ENCODE measurements at regions not wholly inside any gene's neighbourhood (a gene's known extent, or its start where the extent isn't known, plus 50 kb on each side); places are given as distances from the start of the nearest gene placed in this dataset.

DNA sequence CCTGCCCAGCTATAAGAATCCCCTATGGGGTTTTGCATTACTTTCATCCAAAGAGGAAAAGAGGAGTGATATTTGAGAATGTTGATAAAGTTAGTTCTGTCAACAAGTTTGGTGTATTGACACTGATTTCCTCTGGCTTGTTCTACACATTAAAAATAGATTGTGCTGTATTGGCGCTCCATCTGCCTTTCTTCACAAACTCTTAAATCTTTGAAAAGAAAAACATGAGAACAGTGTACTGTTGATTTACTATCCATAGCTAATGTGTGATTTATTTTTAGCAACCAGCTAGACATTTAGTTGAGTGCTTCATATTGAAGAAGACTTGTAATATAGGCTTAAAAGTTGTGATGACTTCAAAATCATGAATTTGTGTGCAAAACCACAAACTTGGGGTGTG is 261.2 kb upstream of the ANKRD50 start:
- H3K36me3 Mint-ChIP-seq (ENCODE audit: insufficient read depth), result no peaks in the 10 kb centered on the region
- no peaks in the 10 kb centered on the region for H3K27me3 Mint-ChIP-seq
- H3K9me3 Mint-ChIP-seq (ENCODE audit: low read depth), result no peaks in the 10 kb centered on the region
- no peak overlapping the region for H3K27ac Mint-ChIP-seq
- no peak for DNase-seq (ENCODE audit: low spot score, unreplicated experiment)
- no peak overlapping the region for H3K4me3 Mint-ChIP-seq (ENCODE audit: low read depth)
- TF ChIP-seq CTCF (IDR thresholded peaks at IDR 0.05; ENCODE audit: unreplicated experiment), result no peak
- H3K4me1 Mint-ChIP-seq (ENCODE audit: low read depth), result peaks cover 9% of the 10 kb centered on the region

DNA sequence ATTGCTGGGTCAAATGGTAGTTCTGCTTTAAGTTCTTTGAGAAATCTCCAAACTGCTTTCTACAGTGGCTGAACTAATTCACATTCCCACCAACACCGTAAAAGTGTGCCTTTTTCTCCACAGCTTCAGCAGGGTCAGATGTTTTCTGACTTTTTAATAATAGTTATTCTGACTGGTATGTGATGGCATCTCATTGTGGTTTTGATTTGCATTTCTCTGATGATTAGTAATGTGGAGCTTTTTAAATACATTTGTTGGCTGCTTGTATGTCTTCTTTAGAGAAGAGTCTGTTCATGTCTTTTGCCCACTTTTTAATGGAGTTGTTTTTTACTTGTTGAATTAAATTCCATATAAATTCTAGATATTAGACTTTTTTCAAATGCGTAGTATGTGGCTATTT is 257.5 kb upstream of the ANKRD50 start:
- no peak for TF ChIP-seq CTCF (IDR thresholded peaks at IDR 0.05; ENCODE audit: unreplicated experiment)
- Mint-ChIP-seq H3K9me3 (ENCODE audit: low read depth) (no peaks in the 10 kb centered on the region), H3K27ac (no peak overlapping the region), H3K27me3 (no peaks in the 10 kb centered on the region), H3K4me3 (ENCODE audit: low read depth) (no peak overlapping the region), H3K36me3 (ENCODE audit: insufficient read depth) (no peaks in the 10 kb centered on the region), H3K4me1 (ENCODE audit: low read depth) (peaks cover 7% of the 10 kb centered on the region)
- no peak for DNase-seq (ENCODE audit: low spot score, unreplicated experiment)

DNA sequence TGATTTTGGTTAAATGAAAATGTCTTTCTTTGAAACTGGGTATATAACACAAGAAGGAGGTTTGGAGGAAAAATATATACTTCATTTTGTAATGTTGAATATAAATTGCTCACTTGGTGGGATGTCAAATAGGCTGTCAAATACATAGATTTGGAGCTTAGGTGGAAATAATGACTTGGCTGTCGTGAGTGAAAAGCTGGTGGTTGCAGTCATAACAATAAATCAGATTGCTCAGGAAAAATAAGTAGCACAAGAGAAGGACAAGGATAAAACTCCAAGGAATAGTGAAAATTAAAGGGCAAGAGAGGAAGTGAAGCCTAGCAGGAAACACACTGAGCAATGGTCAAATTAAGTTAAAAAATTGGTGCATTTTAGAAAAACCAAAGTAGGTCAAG is 253.0 kb upstream of the ANKRD50 start:
- Mint-ChIP-seq H3K36me3 (ENCODE audit: insufficient read depth) (peaks cover 5% of the 10 kb centered on the region), H3K27me3 (no peaks in the 10 kb centered on the region), H3K4me3 (ENCODE audit: low read depth) (no peak overlapping the region), H3K27ac (no peak overlapping the region), H3K9me3 (ENCODE audit: low read depth) (peaks cover 8% of the 10 kb centered on the region), H3K4me1 (ENCODE audit: low read depth) (no peaks in the 10 kb centered on the region)
- no peak for TF ChIP-seq CTCF (IDR thresholded peaks at IDR 0.05; ENCODE audit: unreplicated experiment)
- no peak for DNase-seq (ENCODE audit: low spot score, unreplicated experiment)

DNA sequence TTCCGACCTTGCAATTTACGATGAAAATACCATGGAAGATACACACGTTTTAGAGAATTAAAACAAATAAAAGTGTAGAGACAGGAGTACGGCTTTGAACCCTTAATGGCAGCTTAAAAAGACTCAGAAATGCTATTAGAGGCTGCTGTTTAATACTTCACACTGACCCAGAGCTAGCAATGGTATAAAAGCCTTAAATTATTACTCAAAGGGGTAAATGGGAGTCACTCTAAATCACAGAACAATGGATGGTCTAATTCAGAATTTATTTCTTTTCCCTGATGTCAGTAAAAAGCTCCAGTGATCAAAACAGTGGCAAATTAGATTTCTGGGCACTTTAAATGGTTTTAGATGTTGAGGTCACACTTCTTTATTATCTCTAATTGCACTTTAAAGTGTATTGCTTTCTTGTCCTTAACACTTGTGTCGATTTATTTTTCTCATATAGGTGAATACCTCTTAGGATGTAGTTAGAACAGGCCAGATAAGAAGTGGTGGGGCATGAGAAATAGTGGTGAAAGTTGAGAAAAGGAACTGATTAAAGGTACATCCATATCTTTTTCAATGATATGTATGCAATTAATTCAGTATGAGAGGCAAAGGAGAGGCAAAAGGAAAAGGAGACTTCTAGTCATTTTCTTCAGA is 252.4 kb upstream of the ANKRD50 start:
- TF ChIP-seq CTCF (IDR thresholded peaks at IDR 0.05; ENCODE audit: unreplicated experiment), result no peak
- H3K27me3 Mint-ChIP-seq, result no peaks in the 10 kb centered on the region
- DNase-seq (ENCODE audit: low spot score, unreplicated experiment), result no peak
- H3K9me3 Mint-ChIP-seq (ENCODE audit: low read depth), result peaks cover 13% of the 10 kb centered on the region
- no peak overlapping the region for H3K27ac Mint-ChIP-seq
- no peaks in the 10 kb centered on the region for H3K4me1 Mint-ChIP-seq (ENCODE audit: low read depth)
- no peak overlapping the region for H3K4me3 Mint-ChIP-seq (ENCODE audit: low read depth)
- peaks cover 6% of the 10 kb centered on the region for H3K36me3 Mint-ChIP-seq (ENCODE audit: insufficient read depth)

DNA sequence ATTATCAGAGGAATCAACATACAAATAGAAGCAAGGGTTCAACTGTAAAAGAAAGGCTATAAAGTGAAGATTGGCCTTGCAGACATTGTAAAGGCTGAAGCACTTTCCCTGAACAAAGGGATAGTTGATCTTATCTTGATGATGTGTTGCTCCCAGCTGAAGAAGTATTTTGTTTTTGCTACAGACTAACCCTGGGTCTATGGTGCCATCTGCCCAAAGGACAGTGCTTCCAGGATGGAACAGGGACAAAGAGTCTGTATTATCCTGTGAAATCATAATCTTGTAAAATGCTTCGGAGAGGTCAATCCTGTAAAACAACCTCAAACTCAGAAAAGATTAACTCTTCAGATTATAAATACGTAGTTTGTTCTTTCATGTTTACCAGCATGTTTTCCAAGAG is 251.7 kb upstream of the ANKRD50 start:
- Mint-ChIP-seq H3K4me3 (ENCODE audit: low read depth) (no peak overlapping the region), H3K4me1 (ENCODE audit: low read depth) (no peaks in the 10 kb centered on the region), H3K27me3 (no peaks in the 10 kb centered on the region), H3K9me3 (ENCODE audit: low read depth) (peaks cover 17% of the 10 kb centered on the region), H3K36me3 (ENCODE audit: insufficient read depth) (peaks cover 6% of the 10 kb centered on the region), H3K27ac (no peak overlapping the region)
- no peak for DNase-seq (ENCODE audit: low spot score, unreplicated experiment)
- no peak for TF ChIP-seq CTCF (IDR thresholded peaks at IDR 0.05; ENCODE audit: unreplicated experiment)
